Left colon (tissue), 2 donors: ENCODE measurements at regions not wholly inside any gene's neighbourhood (a gene's known extent, or its start where the extent isn't known, plus 50 kb on each side); places are given as distances from the start of the nearest gene placed in this dataset.
A peak's percentile ranks its signal among the peaks of the same experiment; 100 is the strongest.
"Not testable (repeated sequence)": the region's sequence is repeated elsewhere in the genome, so short reads cannot be mapped to it uniquely, and the experiment has no call there.

Experiments used
- ATAC-seq: fragments of 200-7000 bp; cut with Tn5 transposase; one replicate; pipeline ENCODE4 v1.9.1; 2020; ENCODE audit warnings: mild to moderate bottlenecking, moderate library complexity
- DNase-seq, 2 donors: peaks; one replicate each; pipeline ENCODE4 v3.0.0-alpha.2; 2020
- intact Hi-C, 2 donors: fragments of 100-400 bp; cut with DNase I in 1 of 2; cut with micrococcal nuclease in 1 of 2; formaldehyde crosslinking; loops; one replicate each; pipeline versions ENCODE4 v1.11.2 to v1.14.0; 2022; cut with DNase I, micrococcal nuclease
- donor health status: DM: no; HTN: no; CAD: no.
- donor health status: DM: yes; HTN: yes; CAD: no.

DNA sequence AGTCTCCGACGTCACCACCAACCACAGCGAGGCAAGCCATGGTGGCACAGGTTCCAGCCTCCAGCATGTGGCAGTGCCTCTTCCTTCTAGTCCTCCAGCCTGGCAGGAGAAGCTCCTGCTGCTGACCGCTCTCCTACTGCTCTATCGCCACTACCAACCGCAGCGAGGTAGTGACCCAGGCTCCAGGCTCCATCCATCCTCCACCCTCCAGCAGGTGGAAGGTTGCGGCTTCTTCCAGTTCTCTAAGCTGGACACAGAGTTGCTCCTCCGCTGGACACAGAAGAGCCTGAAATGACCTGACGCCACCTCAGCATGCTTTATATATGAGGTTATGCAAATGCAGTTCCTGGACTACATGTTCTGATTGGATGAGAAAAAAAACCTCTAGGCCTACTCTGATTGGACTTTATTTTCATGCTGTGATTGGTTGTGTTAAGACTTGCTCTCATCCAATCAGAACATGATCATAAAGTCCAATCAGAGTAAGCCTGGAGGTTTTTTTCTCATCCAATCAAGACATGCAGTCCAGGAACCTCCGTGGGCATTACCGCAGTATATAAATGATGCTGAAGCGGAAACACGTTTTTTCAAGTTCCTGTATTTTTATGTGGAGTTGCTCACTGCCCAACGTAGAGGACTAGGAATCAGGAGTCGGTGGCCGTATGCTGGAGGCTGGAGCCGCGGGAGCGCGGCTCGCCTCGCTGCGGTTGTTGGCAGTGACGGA is 174.7 kb downstream of the USP22 start:
- DNase-seq, ATAC-seq, intact Hi-C loops: not testable (repeated sequence)

DNA sequence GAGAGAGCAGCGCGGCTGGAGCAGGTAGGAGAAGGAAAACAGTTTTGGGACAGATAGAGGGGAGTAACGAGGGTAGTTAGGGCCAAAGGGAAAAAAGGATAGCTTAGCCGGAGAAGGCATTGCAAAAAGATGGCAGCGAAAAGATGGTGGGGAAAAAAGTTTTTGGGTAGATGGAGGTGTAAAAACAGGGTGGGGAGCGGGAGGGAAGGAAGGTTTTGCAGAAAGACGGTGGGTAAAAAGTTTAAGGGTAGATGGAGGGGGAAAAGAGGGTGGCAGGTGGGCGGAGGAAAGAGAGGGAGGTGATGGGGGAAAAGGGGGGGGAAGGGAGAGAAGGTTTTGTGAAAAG is 174.2 kb downstream of the USP22 start:
- ATAC-seq, intact Hi-C loops, DNase-seq: not testable (repeated sequence)

- ATAC-seq, intact Hi-C loops, DNase-seq: not testable (repeated sequence)
Measured at GRCh38 chr17:20873173-20873572, 169.6 kb downstream of the USP22 start.

DNA sequence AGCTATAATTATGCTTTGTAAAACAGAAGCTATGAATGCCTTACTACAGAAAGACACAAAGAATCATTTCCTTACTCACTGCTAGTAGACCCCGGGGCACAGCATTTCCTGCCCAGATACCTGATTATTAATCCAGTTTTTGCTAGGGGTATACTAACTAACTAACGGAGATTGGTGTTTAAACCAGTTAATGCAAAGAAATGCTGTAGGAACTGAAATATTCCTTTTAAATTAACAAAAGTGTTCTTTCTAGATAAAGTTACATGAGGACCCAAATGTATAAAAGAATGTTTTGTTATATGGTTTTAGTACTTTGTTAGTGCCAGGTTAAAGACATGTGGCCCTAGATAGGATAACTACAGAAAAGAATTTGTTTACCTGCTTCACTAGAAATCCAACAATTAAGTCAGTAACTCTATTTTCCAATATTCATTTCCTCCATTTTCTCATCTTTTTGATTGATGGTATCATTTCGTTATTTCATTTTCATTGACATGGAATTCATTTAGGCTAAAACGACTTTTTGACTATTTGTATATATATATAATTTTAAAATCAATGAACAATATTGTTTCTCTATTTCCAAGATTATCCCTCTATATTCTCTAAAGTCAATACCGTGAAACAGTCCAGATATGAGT is 169.0 kb downstream of the USP22 start:
- intact Hi-C loops, ATAC-seq, DNase-seq: not testable (repeated sequence)

DNA sequence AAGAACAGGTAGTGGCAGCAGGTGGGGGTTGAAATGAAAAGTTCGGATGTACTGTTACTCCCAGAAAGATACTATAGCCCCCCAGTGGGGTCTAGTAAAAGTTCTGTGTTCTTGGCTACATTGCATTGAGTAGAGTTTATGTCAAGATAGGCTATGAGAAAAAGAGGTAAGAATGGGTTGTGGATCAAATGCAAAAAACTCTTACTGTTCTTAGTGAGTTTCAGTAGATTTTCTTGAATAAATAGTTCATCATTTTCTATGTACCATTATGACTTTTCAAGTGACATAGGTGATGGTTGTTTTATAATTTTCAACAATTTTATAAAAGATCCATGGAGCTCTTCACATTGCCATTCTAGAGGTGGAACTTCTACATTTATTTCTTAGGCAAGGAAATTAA is 165.4 kb downstream of the USP22 start:
- ATAC-seq, intact Hi-C loops, DNase-seq: not testable (repeated sequence)

DNA sequence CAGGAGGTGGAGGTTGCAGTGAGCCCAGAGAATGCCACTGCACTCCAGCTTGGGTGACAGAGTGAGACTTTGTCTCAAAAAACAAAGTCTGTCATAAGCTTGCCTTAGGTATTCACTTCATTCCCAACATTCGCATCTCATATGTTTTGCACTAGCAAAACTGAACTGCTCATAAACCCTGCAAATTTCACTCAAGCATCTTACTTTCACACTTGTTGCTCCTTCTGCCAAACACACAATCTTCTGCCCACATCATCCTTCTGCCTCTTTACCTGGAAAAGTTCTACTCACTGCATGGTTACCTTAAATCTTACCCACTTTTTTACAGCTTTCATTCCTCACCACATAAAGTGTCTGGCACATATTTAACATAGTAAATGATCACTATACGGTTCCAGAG is 152.5 kb downstream of the USP22 start:
- no peak for ATAC-seq
- intact Hi-C loops = no loop called here
- no peak for DNase-seq

DNA sequence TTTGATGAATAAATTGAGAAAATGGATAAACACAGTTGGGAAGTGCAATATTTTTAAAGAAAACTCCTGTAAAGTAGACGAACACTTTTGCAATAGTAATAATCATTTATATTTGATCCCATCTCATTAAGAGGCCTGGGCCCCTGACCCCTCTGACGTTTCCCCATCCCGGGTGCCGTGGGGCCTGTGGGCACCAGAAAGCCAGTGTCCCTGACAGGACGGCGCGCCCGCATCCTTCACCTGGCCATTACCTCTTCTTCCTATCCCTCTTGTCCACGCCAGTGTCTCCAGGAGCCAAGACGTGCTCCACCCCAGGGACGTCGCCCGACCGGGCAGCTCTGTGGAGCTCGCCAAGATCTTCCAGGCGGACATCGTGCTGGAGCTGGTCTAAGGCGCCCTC is 147.4 kb downstream of the USP22 start:
- intact Hi-C loops, ATAC-seq, DNase-seq: not testable (repeated sequence)

DNA sequence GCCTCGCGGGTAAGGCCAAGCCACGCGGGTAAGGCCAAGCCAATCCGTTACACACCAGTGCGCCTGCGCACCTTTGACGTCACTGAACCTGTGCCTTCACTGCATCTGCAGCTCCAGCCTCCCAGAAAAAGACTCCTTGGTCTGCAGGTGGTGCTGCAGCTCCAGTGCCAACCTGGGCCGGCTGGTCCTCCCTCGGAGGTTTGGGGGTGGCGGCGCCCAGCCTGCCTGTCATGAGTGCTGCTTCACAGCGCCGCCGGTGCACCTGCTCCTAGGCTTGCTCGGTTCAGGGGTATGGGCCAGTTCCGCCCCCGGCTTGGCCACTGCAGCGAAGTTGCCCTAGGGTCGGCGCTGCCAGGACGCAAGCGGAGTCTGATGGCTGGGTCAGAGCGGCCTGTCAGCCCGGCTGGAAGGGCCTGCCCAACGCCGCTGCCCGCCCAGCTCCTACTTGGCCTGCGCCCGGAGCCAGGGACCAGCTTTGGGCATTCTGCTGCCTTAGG is 146.6 kb downstream of the USP22 start:
- ATAC-seq = peak; percentile 31
- intact Hi-C loops = no loop called here
- no peak for DNase-seq

GRCh38 chr17:20898726-20899125 is 144.1 kb downstream of the USP22 start:
- DNase-seq, intact Hi-C loops, ATAC-seq: not testable (repeated sequence)

DNA sequence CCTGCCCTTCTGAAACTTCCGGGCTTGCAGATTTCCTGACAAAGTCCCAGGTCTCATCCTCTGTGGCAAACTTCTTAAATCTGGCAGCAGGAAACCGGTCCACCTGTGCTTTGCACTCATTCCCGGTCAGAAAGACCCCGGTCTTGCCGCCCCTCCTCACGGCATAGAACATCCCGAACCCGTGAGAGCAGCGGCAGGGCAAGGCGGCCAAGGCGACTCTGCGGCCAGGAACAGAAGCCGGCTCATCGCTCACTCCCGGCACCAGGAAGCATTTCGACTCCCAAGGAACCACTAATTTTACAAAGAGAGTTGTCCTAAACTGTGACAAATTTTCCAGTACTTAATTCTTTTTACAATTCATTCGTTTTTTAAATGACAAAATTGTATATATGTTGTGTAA is 140.3 kb downstream of the USP22 start:
- DNase-seq, ATAC-seq, intact Hi-C loops: not testable (repeated sequence)

GRCh38 chr17:20903549-20903948 is 139.3 kb downstream of the USP22 start:
- intact Hi-C loops, DNase-seq, ATAC-seq: not testable (repeated sequence)

DNA sequence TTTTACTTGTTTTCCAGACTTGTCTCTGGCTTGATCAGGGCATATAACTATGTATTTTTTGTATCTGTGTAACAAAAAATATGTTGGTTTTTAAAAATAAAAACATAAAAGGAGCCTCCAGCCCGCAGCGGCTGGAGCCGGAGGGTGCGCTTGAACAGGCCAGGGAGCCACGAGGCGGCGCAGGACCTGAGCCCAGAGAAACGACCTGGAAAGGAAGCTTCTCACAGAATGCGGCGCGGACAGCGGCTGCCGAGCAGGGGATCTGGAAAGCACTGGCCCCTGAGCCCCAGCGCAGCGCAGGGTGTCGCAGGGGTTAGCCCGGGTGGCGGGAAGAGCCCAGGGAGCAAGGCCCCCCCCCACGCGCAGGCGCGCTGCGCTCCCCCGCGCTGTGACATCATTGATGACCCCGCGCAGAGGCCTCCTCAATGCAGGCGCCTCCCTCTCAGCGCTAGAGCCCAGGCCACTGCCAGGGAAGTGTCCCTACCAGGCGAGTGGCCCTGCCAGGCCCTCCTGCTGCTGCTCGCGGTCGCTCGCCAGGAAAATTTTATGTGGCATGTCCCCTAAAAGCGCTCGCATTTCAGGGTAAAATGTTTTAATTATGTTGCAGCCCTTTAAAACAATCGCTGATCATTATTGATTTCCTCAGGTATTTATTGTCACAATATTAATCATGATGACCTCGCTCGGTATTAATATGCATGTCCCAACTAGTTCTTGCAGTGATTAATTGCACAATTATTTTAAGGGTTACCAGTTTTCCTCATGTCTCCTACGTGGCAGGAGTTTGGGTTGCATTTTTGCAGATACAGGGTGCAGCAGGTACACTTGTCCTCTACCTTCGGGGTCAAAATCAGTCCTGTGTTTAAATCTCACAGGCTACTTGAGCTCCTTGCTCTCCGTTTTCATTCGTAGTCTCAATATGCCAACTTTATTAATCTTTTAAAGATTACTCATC is 134.2 kb downstream of the USP22 start:
- peak; percentile 99 for ATAC-seq
- intact Hi-C loops = no loop called here
- peak; percentile 89 to 90 for DNase-seq

DNA sequence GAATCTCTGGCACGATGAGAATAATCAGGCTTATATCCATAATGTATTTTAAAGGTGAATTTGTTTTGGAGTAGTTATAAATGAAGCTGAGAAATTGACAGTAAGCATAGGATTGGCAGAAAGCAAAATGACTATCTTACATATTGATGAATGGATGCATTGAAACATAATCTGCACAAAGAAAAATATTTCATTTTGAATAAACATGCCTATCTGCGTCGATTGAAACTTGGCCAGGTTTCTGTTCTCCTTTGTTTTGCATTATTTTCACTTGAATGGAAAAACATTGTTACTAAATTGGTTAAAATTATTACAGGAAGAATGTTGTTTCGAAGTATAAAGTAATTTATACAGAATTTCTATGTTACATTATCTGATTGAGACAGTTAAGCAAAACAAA is 128.2 kb downstream of the USP22 start:
- DNase-seq (no peak), ATAC-seq (no peak)
- intact Hi-C loops = no loop called here

DNA sequence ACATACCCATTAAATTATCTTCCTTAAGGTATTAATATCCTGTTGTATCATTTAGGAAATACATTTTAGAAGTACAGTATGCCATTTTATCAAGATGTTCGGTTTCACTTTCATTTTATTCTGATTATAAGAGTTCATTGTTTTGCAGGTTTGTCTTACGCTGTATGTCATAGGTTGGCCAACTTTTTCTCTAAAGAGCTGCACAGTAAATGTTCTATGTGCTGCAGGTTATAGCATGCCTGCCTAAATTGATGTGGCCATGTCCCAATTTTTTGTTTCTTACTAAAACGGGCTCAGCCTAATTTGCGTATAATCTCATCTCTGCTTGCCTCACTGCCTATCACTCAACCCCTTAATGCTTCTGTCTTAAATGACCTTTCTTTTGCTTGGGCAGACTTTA is 126.4 kb downstream of the USP22 start:
- DNase-seq (no peak), ATAC-seq (no peak)
- intact Hi-C loops = no loop called here

DNA sequence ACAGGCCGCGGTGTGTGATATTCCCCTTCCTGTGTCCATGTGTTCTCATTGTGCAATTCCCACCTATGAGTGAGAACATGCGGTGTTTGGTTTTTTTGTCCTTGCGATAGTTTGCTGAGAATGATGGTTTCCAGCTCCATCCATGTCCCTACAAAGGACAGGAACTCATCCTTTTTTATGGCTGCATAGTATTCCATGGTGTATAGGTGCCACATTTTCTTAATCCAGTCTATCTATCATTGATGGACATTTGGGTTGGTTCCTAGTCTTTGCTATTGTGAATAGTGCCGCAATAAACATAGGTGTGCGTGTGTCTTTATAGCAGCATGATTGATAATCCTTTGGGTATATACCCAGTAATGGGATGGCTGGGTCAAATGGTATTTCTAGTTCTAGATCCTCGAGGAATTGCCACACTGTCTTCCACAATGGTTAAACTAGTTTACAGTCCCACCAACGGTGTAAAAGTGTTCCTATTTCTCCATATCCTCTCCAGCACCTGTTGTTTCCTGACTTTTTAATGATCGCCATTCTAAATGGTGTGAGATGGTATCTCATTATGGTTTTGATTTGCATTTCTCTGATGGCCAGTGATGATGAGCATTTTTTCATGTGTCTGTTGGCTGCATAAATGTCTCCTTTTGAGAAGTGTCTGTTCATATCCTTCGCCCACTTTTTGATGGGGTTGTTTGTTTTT is 125.1 kb downstream of the USP22 start:
- ATAC-seq, DNase-seq, intact Hi-C loops: not testable (repeated sequence)

DNA sequence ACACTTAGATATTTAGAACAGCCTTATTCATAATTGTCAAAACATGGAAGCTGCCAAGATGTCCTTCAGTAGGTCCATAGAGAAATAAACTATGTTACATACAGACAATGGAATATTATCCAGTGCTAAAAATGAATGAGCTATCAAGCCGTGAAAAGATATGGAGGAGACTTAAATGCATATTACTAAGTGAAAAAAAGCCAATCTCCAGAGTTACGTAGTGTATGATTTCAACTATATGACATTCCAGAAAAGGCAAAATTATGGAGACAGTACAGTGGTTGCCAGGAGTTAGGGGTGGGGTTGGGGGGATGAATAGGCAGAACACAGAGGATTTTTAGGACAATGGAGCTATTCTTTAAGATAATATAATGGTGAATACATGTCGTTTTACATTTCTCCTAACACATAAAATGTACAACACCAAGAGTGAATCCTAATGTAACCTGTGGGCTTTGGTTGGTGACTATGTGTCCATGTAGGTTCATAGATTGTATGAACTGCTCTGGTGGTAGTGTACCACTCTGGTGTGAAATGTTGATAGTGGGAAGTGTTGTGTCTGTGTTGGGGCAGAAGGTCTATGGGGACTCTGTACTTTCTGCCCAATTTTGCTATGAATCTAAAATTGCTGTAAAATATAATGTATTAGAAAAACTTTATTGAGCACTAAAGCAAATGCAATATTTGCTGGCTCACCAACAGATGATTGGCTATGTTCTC is 122.6 kb downstream of the USP22 start:
- ATAC-seq = no peak
- intact Hi-C loops = no loop called here
- no peak for DNase-seq

DNA sequence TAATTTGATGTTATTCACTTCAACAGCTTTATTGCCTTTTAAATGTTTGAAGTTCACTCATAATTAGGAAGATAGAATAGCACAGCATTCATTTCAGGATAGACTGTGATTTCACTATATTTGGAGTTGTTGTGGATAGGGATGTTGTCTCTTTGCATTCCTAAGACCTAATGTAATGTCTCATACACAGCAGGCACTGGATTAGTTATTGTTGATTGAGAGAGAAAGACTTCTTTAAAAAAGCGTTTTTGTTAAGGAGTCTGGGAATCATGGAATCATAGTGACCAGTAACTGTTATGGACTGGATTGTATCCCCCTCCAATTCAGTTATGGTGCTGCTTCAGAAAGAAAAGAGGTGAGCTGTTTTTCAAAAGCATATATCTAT is 122.0 kb downstream of the USP22 start:
- ATAC-seq = no peak
- no peak for DNase-seq
- intact Hi-C loops = no loop called here

DNA sequence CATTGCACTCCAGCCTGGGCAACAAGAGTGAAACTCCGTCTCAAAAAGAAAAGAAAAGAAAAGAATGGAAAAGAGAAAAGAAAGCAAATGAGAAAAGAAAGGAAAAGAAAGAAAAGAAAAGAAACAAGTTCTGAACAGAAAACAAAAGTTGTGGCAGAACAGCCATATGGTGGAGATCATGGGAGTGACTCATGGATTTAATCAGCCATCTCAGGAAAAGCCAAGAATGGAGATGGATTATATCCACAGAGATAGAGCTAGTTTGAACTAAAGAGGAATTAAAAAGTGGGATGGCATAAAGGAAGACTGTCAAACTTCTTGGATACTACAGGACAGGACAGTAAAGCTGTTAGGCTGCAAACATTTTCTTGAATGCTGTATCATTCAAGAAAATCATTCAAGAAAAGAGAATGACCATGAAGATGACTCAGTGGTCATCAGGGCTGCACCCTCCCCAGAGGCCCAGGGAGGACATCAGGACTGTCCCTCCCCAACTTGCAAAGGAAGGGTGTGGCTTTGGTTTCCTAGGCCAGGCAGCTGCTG is 120.6 kb downstream of the USP22 start:
- intact Hi-C loops = no loop called here
- no peak for ATAC-seq
- DNase-seq = no peak
